Natural killer cell (primary cell): ENCODE measurements at regions not wholly inside any gene's neighbourhood (a gene's known extent, or its start where the extent isn't known, plus 50 kb on each side); places are given as distances from the start of the nearest gene placed in this dataset.

ENCODE experiments used
- ATAC-seq, 3 donors: fragments of 150-1000 bp in 2 of 3; fragments of 200-7000 bp in 1 of 3; cut with Tn5 transposase; 1 replicate in 1 of 3; 2 replicates in 2 of 3; pipeline ENCODE4 v1.10.0; 2021; ENCODE audit warnings: mild to moderate bottlenecking in 2 of 3, moderate library complexity in 2 of 3
- DNase-seq, 2 donors: peaks; one replicate each; pipeline versions ENCODE4 v3.0.0 to v3.0.0-alpha.2; 2013 to 2021; ENCODE audit warnings: mixed read lengths in 1 of 2
- H3K27ac ChIP-seq: one replicate; pipeline ENCODE4 v1.5.1; 2013; ENCODE audit warnings: mild to moderate bottlenecking, low read length
- H3K27me3 ChIP-seq: one replicate; pipeline ENCODE4 v1.6.1; 2013; ENCODE audit warnings: low read length; ENCODE audit not compliant: control insufficient read depth, insufficient read depth
- H3K36me3 ChIP-seq: one replicate; pipeline ENCODE4 v1.6.1; 2013; ENCODE audit warnings: low read length; ENCODE audit not compliant: control insufficient read depth, insufficient read depth
- H3K4me1 ChIP-seq: one replicate; pipeline ENCODE4 v1.6.1; 2013; ENCODE audit warnings: low read length; ENCODE audit not compliant: control insufficient read depth, insufficient read depth
- H3K4me3 ChIP-seq: one replicate; pipeline ENCODE4 v1.5.1; 2013; ENCODE audit warnings: low read length
- H3K9me3 ChIP-seq: one replicate; pipeline ENCODE4 v1.6.1; 2013; ENCODE audit warnings: low read length; ENCODE audit not compliant: control insufficient read depth, insufficient read depth
- H3K27ac Mint-ChIP-seq, 2 donors: one replicate each; pipeline ENCODE4 v1.8.0; 2022; ENCODE audit warnings: mild to moderate bottlenecking in 2 of 2, mixed read lengths in 2 of 2, moderate library complexity in 1 of 2
- H3K27me3 Mint-ChIP-seq, 2 donors: one replicate each; pipeline ENCODE4 v1.8.0; 2022; ENCODE audit warnings: low read depth in 2 of 2, mixed read lengths in 2 of 2
- H3K36me3 Mint-ChIP-seq: one replicate; pipeline ENCODE4 v1.8.0; 2022; ENCODE audit warnings: mixed read lengths
- H3K4me1 Mint-ChIP-seq, 2 donors: one replicate each; pipeline ENCODE4 v1.8.0; 2022; ENCODE audit warnings: mixed read lengths in 2 of 2
- H3K4me3 Mint-ChIP-seq: one replicate; pipeline ENCODE4 v1.8.0; 2022; ENCODE audit warnings: mild to moderate bottlenecking, moderate library complexity, mixed read lengths
- H3K9me3 Mint-ChIP-seq, 2 donors: one replicate each; pipeline ENCODE4 v1.8.0; 2022; ENCODE audit warnings: mixed read lengths in 2 of 2
- CTCF ChIP-seq: fragments of 200-600 bp; IDR thresholded peaks from one replicate; pipeline ENCODE4 v1.8.0; 2022; ENCODE audit warnings: antibody characterized with exemption
- WGBS: methylation state at CpG from one replicate; pipeline ENCODE4 v1.1.7; 2013; ENCODE audit warnings: missing lambda C conversion rate; ENCODE audit not compliant: insufficient coverage; 5-methylcytosine and 5-hydroxymethylcytosine counted together
- intact Hi-C: fragments of 100-400 bp; cut with micrococcal nuclease; formaldehyde crosslinking; loops from one replicate; pipeline ENCODE4 v1.14.2; 2022

GRCh38 chr7:24017519-24017918 is 266.5 kb upstream of the NPY start:
- no peak for ATAC-seq
- Mint-ChIP-seq H3K4me1 (no peaks in the 10 kb centered on the region), H3K27me3 (no peaks in the 10 kb centered on the region), H3K27ac (no peak overlapping the region), H3K9me3 (peaks cover 0 to 5% of the 10 kb centered on the region in 2 donors), H3K36me3 (peaks cover 7% of the 10 kb centered on the region), H3K4me3 (no peak overlapping the region)
- Histone ChIP-seq H3K4me1 (no peaks in the 10 kb centered on the region), H3K27ac (no peak overlapping the region), H3K9me3 (no peaks in the 10 kb centered on the region), H3K4me3 (no peak overlapping the region), H3K36me3 (no peaks in the 10 kb centered on the region), H3K27me3 (no peaks in the 10 kb centered on the region)
- intact Hi-C loops, result no loop called here
- no peak for TF ChIP-seq CTCF
- DNase-seq, result no peak
- WGBS, result 96% methylated on average over 1 of the region's 1 CpG

- no peaks in the 10 kb centered on the region for H3K9me3 ChIP-seq
- no peak for TF ChIP-seq CTCF
- intact Hi-C loops, result no loop called here
- Mint-ChIP-seq H3K4me3 (no peak overlapping the region), H3K4me1 (no peaks in the 10 kb centered on the region), H3K27me3 (no peaks in the 10 kb centered on the region), H3K9me3 (peaks cover 0 to 2% of the 10 kb centered on the region in 2 donors), H3K36me3 (no peaks in the 10 kb centered on the region), H3K27ac (no peak overlapping the region)
- H3K27me3 ChIP-seq, result no peaks in the 10 kb centered on the region
- DNase-seq (no peak), ATAC-seq (no peak)
- no peak overlapping the region for H3K4me3 ChIP-seq
- 67% methylated on average over 2 of the region's 2 CpGs for WGBS
- H3K36me3 ChIP-seq, result no peaks in the 10 kb centered on the region
- H3K27ac ChIP-seq, result no peak overlapping the region
- H3K4me1 ChIP-seq, result no peaks in the 10 kb centered on the region
These were observed 265.7 kb upstream of the NPY start for GRCh38 chr7:24018331-24018730.

GRCh38 chr7:24019841-24020240 is 264.1 kb upstream of the NPY start:
- H3K4me3 ChIP-seq, result no peak overlapping the region
- no peaks in the 10 kb centered on the region for H3K4me1 Mint-ChIP-seq
- H3K27me3 Mint-ChIP-seq, result no peaks in the 10 kb centered on the region
- peaks cover 0 to 2% of the 10 kb centered on the region in 2 donors for H3K9me3 Mint-ChIP-seq
- H3K36me3 Mint-ChIP-seq, result no peaks in the 10 kb centered on the region
- intact Hi-C loops, result no loop called here
- WGBS, result 68% methylated on average over 5 of the region's 5 CpGs
- no peaks in the 10 kb centered on the region for H3K9me3 ChIP-seq
- DNase-seq (no peak), ATAC-seq (no peak)
- no peaks in the 10 kb centered on the region for H3K4me1 ChIP-seq
- no peak overlapping the region for H3K4me3 Mint-ChIP-seq
- H3K27me3 ChIP-seq, result no peaks in the 10 kb centered on the region
- H3K36me3 ChIP-seq, result no peaks in the 10 kb centered on the region
- no peak for TF ChIP-seq CTCF
- no peak overlapping the region for H3K27ac ChIP-seq
- H3K27ac Mint-ChIP-seq, result no peak overlapping the region

- no peak for TF ChIP-seq CTCF
- H3K27ac ChIP-seq, result no peak overlapping the region
- 81% methylated on average over 5 of the region's 6 CpGs for WGBS
These were observed 259.5 kb upstream of the NPY start for GRCh38 chr7:24024276-24025068.

More at GRCh38 chr7:24024276-24025068, 259.5 kb upstream of the NPY start:
- Mint-ChIP-seq H3K36me3 (no peaks in the 10 kb centered on the region), H3K4me3 (no peak overlapping the region), H3K27ac (no peak overlapping the region), H3K9me3 (no peaks in the 10 kb centered on the region), H3K4me1 (no peaks in the 10 kb centered on the region), H3K27me3 (no peaks in the 10 kb centered on the region)
- intact Hi-C loops, result no loop called here
- Histone ChIP-seq H3K9me3 (no peaks in the 10 kb centered on the region), H3K27me3 (no peaks in the 10 kb centered on the region), H3K4me3 (no peak overlapping the region), H3K36me3 (no peaks in the 10 kb centered on the region), H3K4me1 (no peaks in the 10 kb centered on the region)
- no peak for ATAC-seq
- DNase-seq, result no peak
